ENCODE measurements at regions not wholly inside any gene's neighbourhood (a gene's known extent, or its start where the extent isn't known, plus 50 kb on each side); places are given as distances from the start of the nearest gene placed in this dataset.

DNA sequence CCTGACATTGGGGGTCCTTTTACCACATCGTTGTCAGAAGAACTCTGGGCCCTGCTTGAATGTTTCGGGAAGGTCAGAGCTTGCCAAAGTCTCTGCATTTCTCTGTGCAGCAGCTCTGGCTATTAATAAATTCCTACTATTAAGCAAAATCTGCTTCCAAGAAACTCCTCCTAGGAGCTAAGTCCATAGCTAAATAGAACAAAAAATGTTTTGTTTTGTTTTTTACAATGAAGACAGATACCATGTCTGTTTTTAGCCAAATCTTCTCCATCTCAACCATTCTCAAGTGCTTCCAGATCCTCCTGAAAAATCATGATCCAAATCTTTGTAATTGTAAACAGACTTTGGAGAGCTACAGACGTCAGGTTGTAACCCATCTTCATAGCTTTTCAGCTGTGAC is 161.6 kb downstream of the SPATA18 start:
- TF ChIP-seq POLR2AphosphoS5 (IDR thresholded peaks at IDR 0.05; ENCODE audit: low read depth, low read length) (no peak), SIN3A (IDR thresholded peaks at IDR 0.05; ENCODE audit: low read depth) (no peak), POLR2A (IDR thresholded peaks at IDR 0.05; ENCODE audit: borderline replicate concordance, extremely low read depth, insufficient read depth, insufficient read length) (no peak), CTCF (IDR thresholded peaks at IDR 0.05 in 2 of 3, conservative IDR thresholded peaks at IDR 0.05 in 1 of 3; ENCODE audit: borderline replicate concordance in 1 of 3, insufficient read depth in 1 of 3, low read depth in 2 of 3, low read length in 2 of 3) (no peak), REST (IDR thresholded peaks at IDR 0.05; ENCODE audit: low read depth) (no peak), RAD21 (IDR thresholded peaks at IDR 0.05; ENCODE audit: low read depth) (no peak), JUND (IDR thresholded peaks at IDR 0.05) (no peak), EZH2phosphoT487 (IDR thresholded peaks at IDR 0.05; ENCODE audit: borderline replicate concordance) (no peak), SRF (IDR thresholded peaks at IDR 0.05; ENCODE audit: low read depth) (no peak), EGR1 (IDR thresholded peaks at IDR 0.05; ENCODE audit: low read depth) (no peak), SP1 (IDR thresholded peaks at IDR 0.05; ENCODE audit: low read depth) (no peak)
- TF ChIP-seq, protein P1, sequence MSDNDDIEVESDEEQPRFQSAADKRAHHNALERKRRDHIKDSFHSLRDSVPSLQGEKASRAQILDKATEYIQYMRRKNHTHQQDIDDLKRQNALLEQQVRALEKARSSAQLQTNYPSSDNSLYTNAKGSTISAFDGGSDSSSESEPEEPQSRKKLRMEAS (IDR thresholded peaks at IDR 0.05): no peak
- TF ChIP-seq, protein P2, sequence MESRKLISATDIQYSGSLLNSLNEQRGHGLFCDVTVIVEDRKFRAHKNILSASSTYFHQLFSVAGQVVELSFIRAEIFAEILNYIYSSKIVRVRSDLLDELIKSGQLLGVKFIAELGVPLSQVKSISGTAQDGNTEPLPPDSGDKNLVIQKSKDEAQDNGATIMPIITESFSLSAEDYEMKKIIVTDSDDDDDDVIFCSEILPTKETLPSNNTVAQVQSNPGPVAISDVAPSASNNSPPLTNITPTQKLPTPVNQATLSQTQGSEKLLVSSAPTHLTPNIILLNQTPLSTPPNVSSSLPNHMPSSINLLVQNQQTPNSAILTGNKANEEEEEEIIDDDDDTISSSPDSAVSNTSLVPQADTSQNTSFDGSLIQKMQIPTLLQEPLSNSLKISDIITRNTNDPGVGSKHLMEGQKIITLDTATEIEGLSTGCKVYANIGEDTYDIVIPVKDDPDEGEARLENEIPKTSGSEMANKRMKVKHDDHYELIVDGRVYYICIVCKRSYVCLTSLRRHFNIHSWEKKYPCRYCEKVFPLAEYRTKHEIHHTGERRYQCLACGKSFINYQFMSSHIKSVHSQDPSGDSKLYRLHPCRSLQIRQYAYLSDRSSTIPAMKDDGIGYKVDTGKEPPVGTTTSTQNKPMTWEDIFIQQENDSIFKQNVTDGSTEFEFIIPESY (IDR thresholded peaks at IDR 0.05; ENCODE audit: extremely low read depth, insufficient replicate concordance, low read length): no peak
